H9 (cell line): ENCODE measurements at regions not wholly inside any gene's neighbourhood (a gene's known extent, or its start where the extent isn't known, plus 50 kb on each side); places are given as distances from the start of the nearest gene placed in this dataset.

Source experiments
- DNase-seq: peaks from one replicate; pipeline ENCODE4 v3.0.0-alpha.2; 2017
- H2AFZ ChIP-seq: one replicate; pipeline ENCODE4 v1.6.1; 2013; ENCODE audit warnings: mild to moderate bottlenecking, low read length, control low read depth, moderate library complexity
- H2AK5ac ChIP-seq: 2 replicates; pipeline ENCODE4 v1.6.1; 2013; ENCODE audit warnings: low read length, control low read depth, mixed read lengths; ENCODE audit not compliant: insufficient read length
- H2BK120ac ChIP-seq: one replicate; pipeline ENCODE4 v1.6.1; 2013; ENCODE audit warnings: low read depth, mild to moderate bottlenecking, low read length, control low read depth, inconsistent platforms; ENCODE audit not compliant: poor library complexity, severe bottlenecking
- H2BK12ac ChIP-seq: 2 replicates; pipeline ENCODE4 v1.6.1; 2013; ENCODE audit warnings: low read length, control low read depth, mixed read lengths, low read depth; ENCODE audit not compliant: insufficient read length
- H2BK15ac ChIP-seq: 2 replicates; pipeline ENCODE4 v1.6.1; 2013; ENCODE audit warnings: low read depth, low read length, control low read depth
- H2BK20ac ChIP-seq: one replicate; pipeline ENCODE4 v1.6.1; 2013; ENCODE audit warnings: low read depth, mild to moderate bottlenecking, low read length, control low read depth, inconsistent platforms; ENCODE audit not compliant: poor library complexity, severe bottlenecking
- H2BK5ac ChIP-seq: 2 replicates; pipeline ENCODE4 v1.6.1; 2013; ENCODE audit warnings: low read length, control low read depth, mixed read lengths; ENCODE audit not compliant: insufficient read length
- H3K14ac ChIP-seq: 2 replicates; pipeline ENCODE4 v1.6.1; 2013; ENCODE audit warnings: low read length, control low read depth; ENCODE audit not compliant: insufficient read depth
- H3K18ac ChIP-seq: 2 replicates; pipeline ENCODE4 v1.6.1; 2013; ENCODE audit warnings: low read depth, mild to moderate bottlenecking, mixed read lengths, low read length, control low read depth; ENCODE audit not compliant: insufficient read length
- H3K23ac ChIP-seq: 2 replicates; pipeline ENCODE4 v1.6.1; 2013; ENCODE audit warnings: low read length, control low read depth, mixed read lengths, low read depth; ENCODE audit not compliant: insufficient read length
- H3K23me2 ChIP-seq: 2 replicates; pipeline ENCODE4 v1.6.1; 2013; ENCODE audit warnings: low read depth, mild to moderate bottlenecking, mixed read lengths, low read length, control low read depth; ENCODE audit not compliant: insufficient read length, poor library complexity, severe bottlenecking
- H3K27ac ChIP-seq: 2 replicates; pipeline ENCODE4 v1.5.1; 2013; ENCODE audit warnings: low read length, control low read depth, mixed read lengths, low read depth; ENCODE audit not compliant: insufficient read length
- H3K27me3 ChIP-seq: 2 replicates; pipeline ENCODE4 v1.6.1; 2013; ENCODE audit warnings: low read length, control low read depth, inconsistent platforms; ENCODE audit not compliant: insufficient read depth
- H3K4ac ChIP-seq: 2 replicates; pipeline ENCODE4 v1.6.1; 2013; ENCODE audit warnings: low read depth, mild to moderate bottlenecking, control low read depth, inconsistent platforms, low read length, moderate library complexity
- H3K4me1 ChIP-seq: 2 replicates; pipeline ENCODE4 v1.6.1; 2013; ENCODE audit warnings: low read length, control low read depth, inconsistent platforms; ENCODE audit not compliant: insufficient read depth
- H3K4me2 ChIP-seq: 2 replicates; pipeline ENCODE4 v1.6.1; 2013; ENCODE audit warnings: low read length, control low read depth, mixed read lengths; ENCODE audit not compliant: insufficient read length, insufficient read depth
- H3K56ac ChIP-seq: 2 replicates; pipeline ENCODE4 v1.6.1; 2013; ENCODE audit warnings: low read depth, mild to moderate bottlenecking, mixed read lengths, low read length, control low read depth; ENCODE audit not compliant: insufficient read length
- H3K79me1 ChIP-seq: 2 replicates; pipeline ENCODE4 v1.6.1; 2013; ENCODE audit warnings: low read depth, mild to moderate bottlenecking, moderate library complexity, low read length, control low read depth, inconsistent platforms; ENCODE audit not compliant: insufficient read depth, poor library complexity, severe bottlenecking
- H3K79me2 ChIP-seq: 2 replicates; pipeline ENCODE4 v1.6.1; 2013; ENCODE audit warnings: low read length, control low read depth, inconsistent platforms; ENCODE audit not compliant: insufficient read depth
- H3K9ac ChIP-seq: 2 replicates; pipeline ENCODE4 v1.6.1; 2013; ENCODE audit warnings: low read length, control low read depth, mixed read lengths; ENCODE audit not compliant: insufficient read length; ENCODE audit errors: extremely low read depth
- H3K9me3 ChIP-seq: one replicate; pipeline ENCODE4 v1.6.1; 2013; ENCODE audit warnings: low read depth, low read length, inconsistent platforms; ENCODE audit not compliant: control insufficient read depth
- H3T11ph ChIP-seq: one replicate; pipeline ENCODE4 v1.6.1; 2013; ENCODE audit warnings: mild to moderate bottlenecking, low read length, control low read depth, inconsistent platforms
- H4K20me1 ChIP-seq: one replicate; pipeline ENCODE4 v1.6.1; 2013; ENCODE audit not compliant: control insufficient read depth, insufficient read length, insufficient read depth
- H4K5ac ChIP-seq: 2 replicates; pipeline ENCODE4 v1.6.1; 2013; ENCODE audit warnings: low read depth, mild to moderate bottlenecking, mixed read lengths, low read length, control low read depth; ENCODE audit not compliant: insufficient read length
- H4K8ac ChIP-seq: replicated peaks from 2 replicates; pipeline ENCODE4 v1.6.1; 2013; ENCODE audit warnings: low read length, control low read depth, mixed read lengths, low read depth; ENCODE audit not compliant: insufficient read length
- H4K91ac ChIP-seq: 2 replicates; pipeline ENCODE4 v1.6.1; 2013; ENCODE audit warnings: low read depth, mild to moderate bottlenecking, moderate library complexity, mixed read lengths, low read length, control low read depth; ENCODE audit not compliant: insufficient read length
- H3K27ac Mint-ChIP-seq, 3 experiments: 2 replicates in 2 of 3; 3 replicates in 1 of 3; pipeline ENCODE4 v1.8.0; 2020 to 2021; ENCODE audit warnings: mixed read lengths in 3 of 3, mild to moderate bottlenecking in 1 of 3, moderate library complexity in 1 of 3
- H3K27me3 Mint-ChIP-seq: 2 replicates; pipeline ENCODE4 v1.8.0; 2021; ENCODE audit warnings: low read depth, mild to moderate bottlenecking, moderate library complexity, mixed read lengths
- H3K36me3 Mint-ChIP-seq, 3 experiments: 2 replicates in 2 of 3; 3 replicates in 1 of 3; pipeline ENCODE4 v1.8.0; 2020 to 2021; ENCODE audit warnings: low read depth in 3 of 3, mixed read lengths in 3 of 3; ENCODE audit not compliant: insufficient read depth in 1 of 3
- H3K4me1 Mint-ChIP-seq, 2 experiments: 2 replicates each; pipeline ENCODE4 v1.8.0; 2020; ENCODE audit warnings: mixed read lengths in 2 of 2
- H3K4me3 Mint-ChIP-seq, 2 experiments: 2 replicates in 1 of 2; 3 replicates in 1 of 2; pipeline ENCODE4 v1.8.0; 2020 to 2021; ENCODE audit warnings: mild to moderate bottlenecking in 2 of 2, mixed read lengths in 2 of 2, moderate library complexity in 1 of 2
- H3K9me3 Mint-ChIP-seq, 2 experiments: 2 replicates in 1 of 2; 3 replicates in 1 of 2; pipeline ENCODE4 v1.8.0; 2020; ENCODE audit warnings: mild to moderate bottlenecking in 2 of 2, mixed read lengths in 2 of 2, moderate library complexity in 1 of 2
- WGBS: extraction: QIAGEN DNeasy Blood & Tissue Kit; methylation state at CpG from one replicate; pipeline ENCODE4 v1.1.7; 2013; ENCODE audit warnings: missing lambda C conversion rate, low lambda C conversion rate, mixed read lengths; ENCODE audit not compliant: insufficient read length; ENCODE audit errors: extremely low coverage; 5-methylcytosine and 5-hydroxymethylcytosine counted together
- TF ChIP-seq, protein P1 (sequence below): fragments of 200-600 bp; sonication (generic); conservative IDR thresholded peaks from 3 replicates; pipeline ENCODE4 v1.8.0; 2021; ENCODE audit warnings: antibody characterized with exemption, mild to moderate bottlenecking

DNA sequence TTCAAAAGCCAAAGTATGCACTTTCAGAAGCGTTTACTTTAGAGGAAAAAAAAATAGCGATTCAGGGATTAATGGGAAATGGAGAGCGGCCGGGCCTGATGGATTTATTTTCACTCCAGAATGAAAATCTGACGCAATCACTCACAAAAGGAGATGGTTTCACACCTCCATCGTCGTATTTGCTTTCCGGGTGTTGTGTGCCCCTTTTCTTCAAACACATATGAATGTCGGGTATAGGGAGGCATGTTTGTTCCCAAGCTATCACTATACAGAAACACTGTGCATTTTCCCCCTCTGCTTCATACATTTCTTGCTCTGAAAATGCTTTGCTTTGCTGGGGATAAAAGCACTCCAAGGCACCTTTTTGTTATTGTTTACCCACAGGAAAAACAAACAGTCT is 562.2 kb upstream of the ZFHX3 start:
- Histone ChIP-seq H2BK20ac (no peak overlapping the region), H3K27me3 (no peaks in the 10 kb centered on the region), H3K79me1 (no peaks in the 10 kb centered on the region), H3K23ac (no peak overlapping the region), H4K91ac (no peak overlapping the region), H2BK12ac (no peak overlapping the region), H3K14ac (no peak overlapping the region; the same call in 1 of the 2 replicates), H3K18ac (no peak overlapping the region), H4K8ac (no peak overlapping the region), H4K5ac (no peak overlapping the region), H3K9me3 (no peaks in the 10 kb centered on the region), H2BK5ac (no peak overlapping the region), H3K79me2 (no peaks in the 10 kb centered on the region), H3K4me1 (peaks cover 4% of the 10 kb centered on the region), H3K4ac (no peak overlapping the region), H2AFZ (no peak overlapping the region), H3K4me2 (no peak overlapping the region), H3K56ac (no peak overlapping the region), H3K23me2 (no peaks in the 10 kb centered on the region), H3T11ph (no peak overlapping the region), H2AK5ac (no peak overlapping the region), H2BK15ac (no peak overlapping the region), H4K20me1 (no peaks in the 10 kb centered on the region), H3K27ac (no peak overlapping the region), H2BK120ac (no peak overlapping the region), H3K9ac (no peak overlapping the region)
- no peak overlapping the region for H3K4me3 Mint-ChIP-seq
- no CpG with 5 or more reads among the region's 9 CpGs for WGBS
- no peaks in the 10 kb centered on the region; the same call in 1 of the 2 replicates for H3K27me3 Mint-ChIP-seq
- H3K4me1 Mint-ChIP-seq: peaks cover 48 to 50% of the 10 kb centered on the region in 2 experiments
- no peak for DNase-seq
- TF ChIP-seq, protein P1, sequence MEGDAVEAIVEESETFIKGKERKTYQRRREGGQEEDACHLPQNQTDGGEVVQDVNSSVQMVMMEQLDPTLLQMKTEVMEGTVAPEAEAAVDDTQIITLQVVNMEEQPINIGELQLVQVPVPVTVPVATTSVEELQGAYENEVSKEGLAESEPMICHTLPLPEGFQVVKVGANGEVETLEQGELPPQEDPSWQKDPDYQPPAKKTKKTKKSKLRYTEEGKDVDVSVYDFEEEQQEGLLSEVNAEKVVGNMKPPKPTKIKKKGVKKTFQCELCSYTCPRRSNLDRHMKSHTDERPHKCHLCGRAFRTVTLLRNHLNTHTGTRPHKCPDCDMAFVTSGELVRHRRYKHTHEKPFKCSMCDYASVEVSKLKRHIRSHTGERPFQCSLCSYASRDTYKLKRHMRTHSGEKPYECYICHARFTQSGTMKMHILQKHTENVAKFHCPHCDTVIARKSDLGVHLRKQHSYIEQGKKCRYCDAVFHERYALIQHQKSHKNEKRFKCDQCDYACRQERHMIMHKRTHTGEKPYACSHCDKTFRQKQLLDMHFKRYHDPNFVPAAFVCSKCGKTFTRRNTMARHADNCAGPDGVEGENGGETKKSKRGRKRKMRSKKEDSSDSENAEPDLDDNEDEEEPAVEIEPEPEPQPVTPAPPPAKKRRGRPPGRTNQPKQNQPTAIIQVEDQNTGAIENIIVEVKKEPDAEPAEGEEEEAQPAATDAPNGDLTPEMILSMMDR: no peak
- H3K9me3 Mint-ChIP-seq: peaks cover 0 to 2% of the 10 kb centered on the region in 2 experiments; a peak in 2 of 5 replicates
- H3K36me3 Mint-ChIP-seq: peaks cover 0 to 4% (median 0%) of the 10 kb centered on the region in 3 experiments; a peak in 3 of 7 replicates
- no peak overlapping the region; a peak in 1 of 7 replicates for H3K27ac Mint-ChIP-seq
